GM23248 (cell line): ENCODE measurements at regions not wholly inside any gene's neighbourhood (a gene's known extent, or its start where the extent isn't known, plus 50 kb on each side); places are given as distances from the start of the nearest gene placed in this dataset.

Source experiments
- DNase-seq: peaks from one replicate; pipeline ENCODE4 v3.0.0-alpha.2; 2015
- H2AFZ ChIP-seq: fragments of 200-600 bp; sonication (generic); 2 replicates; pipeline ENCODE4 v1.6.1; 2016; ENCODE audit warnings: antibody characterized with exemption
- H3F3A ChIP-seq: fragments of 200-600 bp; sonication (generic); 2 replicates; pipeline ENCODE4 v1.6.1; 2016; ENCODE audit warnings: mild to moderate bottlenecking, antibody characterized with exemption, mixed run types; ENCODE audit not compliant: insufficient read depth
- H3K27ac ChIP-seq: fragments of 200-600 bp; sonication (generic); 2 replicates; pipeline ENCODE4 v1.5.1; 2016; ENCODE audit warnings: mild to moderate bottlenecking
- H3K27me3 ChIP-seq: fragments of 200-600 bp; sonication (generic); replicated peaks from 2 replicates; pipeline ENCODE4 v1.6.1; 2016; ENCODE audit warnings: mild to moderate bottlenecking; ENCODE audit not compliant: insufficient read depth
- H3K36me3 ChIP-seq: fragments of 200-600 bp; sonication (generic); 2 replicates; pipeline ENCODE4 v1.6.1; 2016; ENCODE audit warnings: low read depth, mild to moderate bottlenecking
- H3K4me1 ChIP-seq: fragments of 200-600 bp; sonication (generic); 2 replicates; pipeline ENCODE4 v1.6.1; 2016; ENCODE audit warnings: mild to moderate bottlenecking; ENCODE audit not compliant: insufficient read depth
- H3K4me2 ChIP-seq: fragments of 200-600 bp; sonication (generic); one replicate; pipeline ENCODE4 v1.6.1; 2016; ENCODE audit warnings: mild to moderate bottlenecking; ENCODE audit not compliant: unreplicated experiment
- H3K4me3 ChIP-seq: fragments of 200-600 bp; sonication (generic); 2 replicates; pipeline ENCODE4 v1.5.1; 2016; ENCODE audit warnings: mild to moderate bottlenecking
- H3K79me2 ChIP-seq: fragments of 200-600 bp; sonication (generic); 2 replicates; pipeline ENCODE4 v1.6.1; 2016; ENCODE audit warnings: mild to moderate bottlenecking; ENCODE audit not compliant: insufficient read depth
- H3K9ac ChIP-seq: fragments of 200-600 bp; sonication (generic); 2 replicates; pipeline ENCODE4 v1.6.1; 2016; ENCODE audit warnings: mild to moderate bottlenecking
- H3K9me2 ChIP-seq: fragments of 200-600 bp; sonication (generic); 2 replicates; pipeline ENCODE4 v1.6.1; 2016; ENCODE audit warnings: mixed run types, mild to moderate bottlenecking, moderate library complexity; ENCODE audit not compliant: insufficient read depth
- H3K9me3 ChIP-seq: fragments of 200-600 bp; sonication (generic); one replicate; pipeline ENCODE4 v1.6.1; 2017; ENCODE audit warnings: low read depth
- H4K20me1 ChIP-seq: fragments of 200-600 bp; sonication (generic); 2 replicates; pipeline ENCODE4 v1.6.0; 2016; ENCODE audit not compliant: insufficient read depth
- EZH2 ChIP-seq: fragments of 200-600 bp; sonication (generic); IDR thresholded peaks from 2 replicates; pipeline ENCODE4 v1.6.1; 2018; ENCODE audit warnings: antibody characterized with exemption, mild to moderate bottlenecking; ENCODE audit not compliant: insufficient read depth, poor library complexity, severe bottlenecking
- EZH2phosphoT487 ChIP-seq: fragments of 200-600 bp; sonication (generic); IDR thresholded peaks from 2 replicates; pipeline ENCODE4 v1.6.1; 2018; ENCODE audit warnings: antibody characterized with exemption, moderate library complexity, mild to moderate bottlenecking, low read depth; ENCODE audit not compliant: insufficient read depth
- WGBS, 2 experiments: methylation state at CpG; one replicate each; pipeline ENCODE4 v1.1.6; 2015 to 2017; ENCODE audit warnings: low lambda C conversion rate in 2 of 2, low coverage in 1 of 2; ENCODE audit errors: missing lambda C conversion rate in 2 of 2; 5-methylcytosine and 5-hydroxymethylcytosine counted together
- in situ Hi-C: fragments of 300-500 bp; cut with MboI; formaldehyde crosslinking; loops from 2 replicates; pipeline ENCODE4 v1.15.0; 2020

- H3K9ac ChIP-seq = no peak overlapping the region
- no peaks in the 10 kb centered on the region for H4K20me1 ChIP-seq
- no peaks in the 10 kb centered on the region for H3K36me3 ChIP-seq
- no peaks in the 10 kb centered on the region for H3K9me3 ChIP-seq
- no peak overlapping the region for H2AFZ ChIP-seq
- H3K27me3 ChIP-seq = no peaks in the 10 kb centered on the region
- H3F3A ChIP-seq = no peaks in the 10 kb centered on the region
- no peaks in the 10 kb centered on the region for H3K79me2 ChIP-seq
- H3K4me3 ChIP-seq = no peak overlapping the region
- in situ Hi-C loops = no loop called here
- DNase-seq = no peak
- no peaks in the 10 kb centered on the region for H3K9me2 ChIP-seq
- no peak overlapping the region for H3K4me2 ChIP-seq
- TF ChIP-seq EZH2phosphoT487 (no peak), EZH2 (no peak)
- WGBS, 2 experiments = 27% methylated on average over 2 of the region's 2 CpGs
- H3K4me1 ChIP-seq = no peaks in the 10 kb centered on the region
- no peak overlapping the region for H3K27ac ChIP-seq
Observed at GRCh38 chr2:139814458-139814857, 1034.3 kb upstream of the NXPH2 start.

- H3K36me3 ChIP-seq = no peaks in the 10 kb centered on the region
- no peaks in the 10 kb centered on the region for H3K27me3 ChIP-seq
- no peaks in the 10 kb centered on the region for H3K9me3 ChIP-seq
- no peaks in the 10 kb centered on the region for H3K79me2 ChIP-seq
- H3K4me3 ChIP-seq = no peak overlapping the region
- in situ Hi-C loops = no loop called here
- H3K27ac ChIP-seq = no peak overlapping the region
- H3K9me2 ChIP-seq = no peaks in the 10 kb centered on the region
- no peaks in the 10 kb centered on the region for H4K20me1 ChIP-seq
- no peak for TF ChIP-seq EZH2phosphoT487
- no peak for TF ChIP-seq EZH2
- no peak overlapping the region for H3K4me2 ChIP-seq
- WGBS, 2 experiments = 38 to 41% methylated on average over 2 of the region's 2 CpGs
- H3F3A ChIP-seq = no peaks in the 10 kb centered on the region
- no peak overlapping the region for H3K9ac ChIP-seq
- H3K4me1 ChIP-seq = no peaks in the 10 kb centered on the region
- H2AFZ ChIP-seq = no peak overlapping the region
- DNase-seq = no peak
Observed at GRCh38 chr2:139813340-139813739, 1033.2 kb upstream of the NXPH2 start.

- in situ Hi-C loops = no loop called here
- DNase-seq = no peak
- H3K27ac ChIP-seq = no peak overlapping the region
- no peaks in the 10 kb centered on the region for H3K9me2 ChIP-seq
- no peaks in the 10 kb centered on the region for H4K20me1 ChIP-seq
- H3K9ac ChIP-seq = no peak overlapping the region
- H3K4me3 ChIP-seq = no peak overlapping the region
- TF ChIP-seq EZH2 (no peak), EZH2phosphoT487 (no peak)
- H3K9me3 ChIP-seq = no peaks in the 10 kb centered on the region
- WGBS, 2 experiments = 0 to 2% methylated on average over 4 of the region's 4 CpGs
- no peaks in the 10 kb centered on the region for H3K79me2 ChIP-seq
- no peak overlapping the region for H2AFZ ChIP-seq
- H3K27me3 ChIP-seq = no peaks in the 10 kb centered on the region
- no peaks in the 10 kb centered on the region for H3F3A ChIP-seq
- no peaks in the 10 kb centered on the region for H3K36me3 ChIP-seq
- H3K4me2 ChIP-seq = no peak overlapping the region
- no peaks in the 10 kb centered on the region for H3K4me1 ChIP-seq
Observed at GRCh38 chr2:139805441-139805840, 1025.3 kb upstream of the NXPH2 start.

GRCh38 chr2:139798391-139798790 lies 1018.2 kb upstream of the NXPH2 start:
- no peaks in the 10 kb centered on the region for H3K4me1 ChIP-seq
- no peaks in the 10 kb centered on the region for H3K79me2 ChIP-seq
- no peaks in the 10 kb centered on the region for H3K36me3 ChIP-seq
- DNase-seq = no peak
- H3F3A ChIP-seq = no peaks in the 10 kb centered on the region
- no peak overlapping the region for H3K9ac ChIP-seq
- H4K20me1 ChIP-seq = no peaks in the 10 kb centered on the region
- H3K4me2 ChIP-seq = no peak overlapping the region
- no peak overlapping the region for H3K27ac ChIP-seq
- 0% methylated on average over 2 of the region's 2 CpGs for WGBS, 2 experiments
- H3K4me3 ChIP-seq = no peak overlapping the region
- no peaks in the 10 kb centered on the region for H3K9me3 ChIP-seq
- no peak overlapping the region for H2AFZ ChIP-seq
- no peaks in the 10 kb centered on the region for H3K9me2 ChIP-seq
- in situ Hi-C loops = no loop called here
- TF ChIP-seq EZH2phosphoT487 (no peak), EZH2 (no peak)
- no peaks in the 10 kb centered on the region for H3K27me3 ChIP-seq

GRCh38 chr2:139790807-139791752 lies 1010.9 kb upstream of the NXPH2 start:
- Histone ChIP-seq H3K4me1 (no peaks in the 10 kb centered on the region), H3K27me3 (no peaks in the 10 kb centered on the region), H3K27ac (no peak overlapping the region), H3K79me2 (no peaks in the 10 kb centered on the region), H2AFZ (no peak overlapping the region), H3F3A (no peaks in the 10 kb centered on the region), H4K20me1 (no peaks in the 10 kb centered on the region), H3K9me3 (no peaks in the 10 kb centered on the region), H3K9me2 (no peaks in the 10 kb centered on the region), H3K9ac (no peak overlapping the region), H3K4me2 (no peak overlapping the region), H3K4me3 (no peak overlapping the region), H3K36me3 (no peaks in the 10 kb centered on the region)
- 0 to 6% methylated on average over 3 of the region's 3 CpGs for whole genome bisulfite sequencing, 2 experiments
- DNase-seq = peak; percentile 39
- in situ Hi-C loops = no loop called here
- TF ChIP-seq EZH2phosphoT487 = no peak
- no peak for TF ChIP-seq EZH2
